ENCODE measurements at regions not wholly inside any gene's neighbourhood (a gene's known extent, or its start where the extent isn't known, plus 50 kb on each side); places are given as distances from the start of the nearest gene placed in this dataset.

DNA sequence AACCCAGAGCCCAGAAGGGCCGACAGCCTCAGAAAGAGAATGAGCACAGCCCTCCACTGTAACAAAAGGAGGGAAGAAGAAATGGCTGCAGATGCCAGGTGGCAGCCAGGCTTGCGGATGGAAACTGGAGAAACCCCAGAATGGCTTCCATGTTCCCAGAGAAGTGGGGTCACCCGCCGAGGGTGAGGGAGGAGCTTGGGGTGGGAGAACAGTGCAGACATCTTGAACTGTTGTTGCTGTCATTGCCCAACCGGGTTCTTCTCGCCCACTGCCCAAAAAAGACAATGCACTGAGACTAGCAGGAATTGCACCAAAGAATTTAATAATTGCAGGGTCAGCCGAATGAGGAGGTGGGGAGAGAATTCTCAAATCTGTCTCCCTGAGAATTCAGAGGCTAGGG is 223.2 kb upstream of the RAB6C start:
- DNase-seq, result no peak

DNA sequence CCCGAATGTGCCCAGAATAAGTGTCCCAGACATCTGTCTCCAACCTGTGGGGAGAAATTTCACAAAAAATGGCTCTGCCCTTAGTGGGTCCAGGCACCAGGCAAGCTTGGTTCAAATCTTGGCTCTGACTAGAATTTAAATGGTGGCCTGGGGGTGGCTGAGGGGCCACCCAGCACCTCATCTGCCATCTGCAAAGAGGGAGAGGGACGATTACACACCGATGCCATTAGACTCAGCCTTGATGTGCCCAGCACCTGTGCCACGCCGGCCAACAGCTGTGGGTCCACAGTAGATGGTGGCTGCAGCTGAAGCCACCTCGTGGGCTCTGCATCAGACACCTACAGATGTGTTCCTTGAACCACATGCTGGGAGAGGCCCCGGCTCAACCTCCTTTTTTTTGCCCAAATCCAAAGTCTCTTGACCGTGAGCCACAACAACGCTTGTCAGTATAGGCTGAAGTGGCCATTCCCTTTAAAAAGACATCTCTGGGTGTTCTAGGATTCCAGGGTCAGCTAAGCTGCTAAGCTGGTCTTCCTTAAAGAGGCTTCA is 222.0 kb upstream of the RAB6C start:
- DNase-seq, result no peak

DNA sequence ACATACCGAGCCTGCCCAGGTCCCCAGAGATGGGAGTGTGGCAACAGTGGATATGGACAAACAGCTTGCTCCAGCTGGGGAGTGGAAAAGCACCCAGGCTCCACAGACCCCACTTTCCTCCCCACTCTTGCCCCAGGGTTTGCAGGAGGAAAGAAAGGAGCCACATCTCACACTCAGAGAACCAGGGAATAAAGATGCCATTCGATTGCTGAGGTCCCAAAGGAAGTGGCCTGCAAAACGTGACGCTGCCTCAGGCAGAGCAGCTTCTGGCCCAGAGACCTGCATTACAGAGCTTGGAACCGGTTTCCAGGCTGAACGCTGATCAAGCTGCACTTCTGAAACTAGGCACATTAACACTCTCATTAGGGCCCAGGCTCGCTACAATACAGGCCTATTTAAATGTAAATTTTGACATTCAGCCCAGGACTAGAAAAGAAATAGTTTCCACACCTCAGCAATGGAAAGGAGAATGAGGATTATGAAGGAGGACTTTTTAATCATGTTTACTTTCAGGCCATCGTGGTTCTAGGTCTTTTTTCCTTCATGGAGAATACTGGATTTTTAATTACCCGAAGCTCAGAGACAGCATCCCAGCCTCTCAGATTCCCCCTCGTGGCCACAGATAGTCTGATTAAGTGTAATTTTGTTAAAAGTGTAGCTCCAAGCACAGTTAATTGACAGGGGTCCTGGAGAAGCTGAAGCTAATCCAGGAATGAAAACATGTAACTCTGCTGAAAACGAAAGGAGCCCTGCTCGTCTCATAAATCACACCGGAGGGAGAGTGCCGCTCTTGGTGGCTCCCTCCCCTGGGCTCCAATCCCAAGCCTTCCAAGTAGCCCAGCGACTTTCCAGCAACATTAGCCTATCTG is 221.3 kb upstream of the RAB6C start:
- DNase-seq, result no peak

DNA sequence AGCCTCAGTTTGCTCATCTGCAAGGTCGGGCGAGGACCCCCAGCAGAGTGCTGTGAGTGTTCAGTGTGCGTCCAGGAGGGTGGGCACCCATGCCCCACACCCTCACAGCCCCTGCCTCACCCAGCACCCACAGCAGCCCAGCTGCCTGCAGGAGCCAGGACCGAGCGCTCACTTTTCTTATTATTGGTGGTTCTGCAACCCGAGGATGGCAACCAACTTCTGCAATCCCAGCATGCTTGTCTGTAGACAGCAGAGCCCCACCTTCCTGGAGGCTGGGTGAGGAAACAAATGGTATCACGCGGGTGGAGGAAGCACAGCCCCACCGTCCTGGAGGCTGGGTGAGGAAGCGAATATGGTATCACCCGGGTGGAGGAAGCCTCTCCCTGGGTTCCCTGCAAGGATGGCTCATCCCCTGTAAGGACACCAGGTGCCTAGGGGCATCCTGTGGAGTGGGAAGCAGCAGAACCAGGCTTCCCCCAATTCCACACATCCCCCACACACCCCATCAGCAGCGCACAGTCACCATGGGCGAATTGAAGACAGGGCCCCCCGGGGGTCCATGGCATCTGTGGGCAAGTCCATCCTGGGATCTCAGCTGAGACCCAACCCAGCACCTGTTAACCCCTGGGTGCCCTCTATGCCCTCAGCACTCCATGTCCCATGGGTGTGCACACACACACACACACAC is 220.5 kb upstream of the RAB6C start:
- no peak for DNase-seq

DNA sequence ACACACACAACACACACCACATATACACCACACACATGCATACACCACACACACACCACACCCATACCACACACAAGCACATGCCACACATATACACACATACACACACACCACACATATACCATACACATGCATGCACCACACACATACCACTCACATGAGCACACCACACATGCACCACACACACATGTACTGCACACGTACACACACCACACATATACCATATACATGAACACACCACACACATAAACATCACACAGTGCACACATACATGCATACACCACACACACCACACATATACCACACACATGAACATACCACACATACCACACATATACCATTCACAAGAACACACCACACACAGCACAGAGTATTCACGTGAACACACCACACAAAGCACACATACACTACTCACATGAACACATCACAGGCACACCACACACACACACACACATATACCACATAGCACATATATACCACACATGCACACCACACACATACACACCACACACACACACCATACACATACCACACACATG is 219.9 kb upstream of the RAB6C start:
- DNase-seq, result no peak

DNA sequence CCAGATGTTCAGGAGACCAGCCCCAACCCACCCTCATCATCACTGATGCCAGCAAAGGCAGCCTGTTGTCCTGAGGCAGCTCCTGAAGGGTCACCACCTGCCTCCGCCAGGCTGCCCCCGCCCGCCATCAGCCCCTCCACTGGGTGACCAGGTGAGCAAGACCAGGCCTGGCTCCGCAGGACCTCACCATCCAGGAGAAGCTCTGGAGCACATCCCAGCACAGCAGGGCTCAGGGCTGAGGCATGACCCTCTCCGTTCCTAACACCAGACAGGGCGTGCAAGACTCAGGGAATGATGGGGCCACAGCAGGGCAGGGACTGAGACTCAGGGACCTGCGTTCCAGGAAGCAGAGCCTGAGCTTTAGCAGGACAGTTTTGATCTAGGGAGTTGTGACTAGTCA is 218.8 kb upstream of the RAB6C start:
- DNase-seq, result no peak

DNA sequence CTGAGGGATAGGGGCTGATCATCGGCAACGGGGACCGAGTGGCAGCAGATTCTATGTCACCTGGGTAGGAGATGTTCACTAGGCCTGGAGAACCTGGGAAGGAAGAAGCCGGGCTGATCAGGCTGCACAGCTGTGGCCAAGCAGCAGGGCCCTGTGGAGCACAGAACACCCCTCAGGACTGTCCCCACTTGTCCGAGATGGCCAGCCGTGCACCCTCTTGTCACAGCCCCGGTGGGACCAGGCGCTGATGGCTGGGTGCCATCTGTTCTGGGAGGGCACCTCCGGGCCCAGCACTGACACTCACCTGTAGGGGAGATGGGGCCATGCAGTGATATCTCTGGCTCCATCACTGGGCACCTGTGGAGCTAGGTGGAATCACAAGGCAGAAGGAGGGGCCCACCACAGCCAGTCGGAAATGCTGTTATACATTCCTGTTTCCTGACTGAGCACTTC is 217.9 kb upstream of the RAB6C start:
- DNase-seq, result no peak

DNA sequence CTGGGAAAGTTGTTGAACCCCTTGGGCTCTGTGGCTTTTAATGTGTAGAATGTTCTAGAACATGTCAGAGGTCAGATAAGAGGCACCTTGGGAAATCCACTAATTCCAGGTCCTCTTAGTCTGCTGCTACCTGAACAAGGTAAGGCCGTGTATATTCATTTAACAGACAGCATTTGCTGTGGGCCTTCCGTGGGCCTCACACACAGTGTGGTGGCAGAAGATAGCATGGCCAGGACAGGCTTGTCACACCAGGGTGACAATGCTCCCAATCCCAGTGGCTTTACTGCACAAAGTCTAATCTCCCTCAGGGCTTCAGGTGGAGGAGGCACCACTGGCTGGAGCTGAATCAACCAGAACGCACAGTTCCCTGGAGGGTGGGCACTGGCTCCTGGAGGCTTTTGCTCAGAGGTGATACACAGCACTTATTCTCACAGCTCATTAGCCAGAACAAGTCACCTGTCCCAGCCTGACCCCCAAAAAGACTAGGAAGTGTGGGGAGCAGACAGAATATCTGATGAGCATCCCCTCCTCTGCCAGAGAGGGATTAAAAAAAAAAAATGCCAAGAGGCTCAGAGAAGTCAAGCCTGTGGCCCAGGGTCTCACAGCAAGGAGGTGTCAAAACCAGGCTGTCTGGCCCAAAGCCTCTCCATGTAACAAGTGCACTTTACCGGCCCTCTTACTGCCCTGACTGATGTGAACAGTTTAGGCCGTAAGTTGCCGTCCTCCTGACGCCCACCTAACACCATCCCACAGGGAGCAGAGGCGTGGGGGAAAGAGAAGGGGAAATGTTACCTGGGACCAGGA is 216.9 kb upstream of the RAB6C start:
- DNase-seq, result no peak

DNA sequence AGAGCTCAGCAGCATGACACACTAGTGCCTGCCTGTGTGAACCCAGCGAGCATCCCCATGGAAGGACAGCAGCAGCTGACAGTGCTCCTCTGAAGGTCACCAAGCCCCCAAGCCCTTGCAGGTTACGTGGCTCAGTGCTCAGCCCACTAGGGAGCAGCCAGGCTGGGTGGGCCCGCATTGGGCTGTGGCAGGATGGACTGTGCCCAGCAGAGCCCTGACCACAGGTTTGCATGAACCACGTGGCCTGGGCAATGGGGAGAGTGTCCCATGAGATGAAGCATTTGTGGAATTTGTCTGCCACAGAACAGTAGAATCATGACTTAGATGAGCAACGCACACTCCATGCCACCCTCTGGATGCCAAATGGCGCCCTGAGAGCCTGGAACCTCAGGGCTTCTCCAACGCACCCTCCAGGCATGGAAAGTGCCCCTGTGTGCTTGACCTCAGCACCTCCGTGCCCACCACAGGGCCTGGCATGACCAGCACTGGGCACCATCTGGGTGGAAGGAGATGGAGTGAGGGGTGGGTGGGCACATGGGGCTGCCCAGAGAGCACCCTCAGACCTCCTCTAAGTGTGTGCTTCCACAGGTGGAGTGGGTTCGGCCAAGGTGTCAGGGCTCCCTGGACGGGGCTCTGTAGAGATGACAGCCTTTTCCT is 216.1 kb upstream of the RAB6C start:
- DNase-seq, result no peak

DNA sequence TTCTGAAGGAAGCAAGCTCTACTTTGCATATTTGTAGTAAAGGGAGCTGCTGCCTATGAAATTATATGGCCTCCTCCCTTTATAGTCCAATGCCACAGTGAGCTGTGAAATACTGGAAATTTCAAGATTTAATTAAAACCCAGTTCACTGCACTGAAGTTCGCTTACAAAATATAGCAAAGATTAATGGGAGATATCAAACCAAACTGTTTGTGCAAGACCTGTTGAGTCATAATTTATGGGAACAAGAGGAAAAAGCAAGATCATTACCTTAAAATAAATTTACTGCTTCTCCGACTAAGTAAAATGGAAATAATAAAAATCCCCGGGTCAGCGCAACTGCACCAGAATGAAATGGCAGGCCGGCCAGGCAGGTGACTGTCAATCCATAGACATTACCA is 215.5 kb upstream of the RAB6C start:
- DNase-seq, result no peak

DNA sequence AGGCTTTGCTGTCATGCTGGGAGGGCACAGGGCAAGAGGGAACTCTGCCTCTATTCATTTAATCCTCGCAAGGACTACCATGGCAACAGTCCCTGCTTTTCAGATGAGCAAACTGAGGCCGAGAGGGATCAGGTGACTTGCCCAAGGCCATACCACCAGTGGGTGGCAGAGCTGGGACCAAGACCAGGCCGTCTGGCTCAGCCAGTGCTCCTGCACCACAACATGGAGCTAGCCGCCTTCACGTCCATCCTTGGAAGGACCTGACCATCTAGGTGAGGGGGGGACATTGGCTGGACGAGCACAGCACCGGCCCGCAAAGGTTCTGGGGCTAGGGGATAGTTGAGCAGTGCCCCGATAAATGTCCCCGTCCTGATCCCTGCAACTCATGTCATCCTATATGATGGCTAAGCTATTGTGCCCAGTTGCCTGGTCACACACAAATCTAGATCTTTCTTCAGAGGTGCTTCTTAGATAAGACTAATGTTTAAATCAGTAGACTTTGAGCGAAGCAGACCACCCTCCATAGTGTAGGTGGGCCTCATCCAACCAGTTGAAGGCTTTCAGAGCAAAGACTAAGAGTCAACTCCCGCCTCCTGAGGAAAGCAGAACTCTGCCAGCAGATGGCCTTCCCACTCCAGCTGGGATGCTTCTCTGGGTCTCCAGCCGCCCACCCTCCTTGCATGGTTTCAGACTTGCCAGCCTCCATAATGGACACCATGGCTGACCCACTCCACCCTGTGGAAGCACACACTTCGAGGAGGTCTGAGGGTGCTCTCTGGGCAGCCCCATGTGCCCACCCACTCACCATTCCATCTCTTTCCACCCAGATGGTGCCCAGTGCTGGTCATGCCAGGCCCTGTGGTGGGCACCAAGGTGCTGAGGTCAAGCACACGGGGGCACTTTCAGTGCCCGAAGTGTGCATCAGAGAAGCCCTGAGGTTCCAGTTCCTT is 214.8 kb upstream of the RAB6C start:
- no peak for DNase-seq

DNA sequence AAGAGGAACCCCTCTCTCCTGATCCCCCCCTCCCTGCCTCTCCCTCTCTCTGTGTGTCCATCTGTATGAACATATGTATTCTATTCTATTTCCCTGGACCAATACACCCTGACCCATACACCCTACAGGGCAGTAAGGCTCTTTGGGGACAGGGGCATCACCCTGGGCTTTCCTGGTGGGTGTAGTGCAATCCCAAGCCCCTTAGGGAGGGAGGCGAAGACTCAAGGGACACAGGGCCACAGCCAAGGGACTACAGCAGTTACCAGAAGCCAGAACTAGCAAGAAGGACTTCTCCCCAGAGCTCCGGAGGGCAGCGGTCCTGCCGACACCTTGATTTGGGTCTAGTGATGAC is 214.2 kb upstream of the RAB6C start:
- DNase-seq, result no peak

DNA sequence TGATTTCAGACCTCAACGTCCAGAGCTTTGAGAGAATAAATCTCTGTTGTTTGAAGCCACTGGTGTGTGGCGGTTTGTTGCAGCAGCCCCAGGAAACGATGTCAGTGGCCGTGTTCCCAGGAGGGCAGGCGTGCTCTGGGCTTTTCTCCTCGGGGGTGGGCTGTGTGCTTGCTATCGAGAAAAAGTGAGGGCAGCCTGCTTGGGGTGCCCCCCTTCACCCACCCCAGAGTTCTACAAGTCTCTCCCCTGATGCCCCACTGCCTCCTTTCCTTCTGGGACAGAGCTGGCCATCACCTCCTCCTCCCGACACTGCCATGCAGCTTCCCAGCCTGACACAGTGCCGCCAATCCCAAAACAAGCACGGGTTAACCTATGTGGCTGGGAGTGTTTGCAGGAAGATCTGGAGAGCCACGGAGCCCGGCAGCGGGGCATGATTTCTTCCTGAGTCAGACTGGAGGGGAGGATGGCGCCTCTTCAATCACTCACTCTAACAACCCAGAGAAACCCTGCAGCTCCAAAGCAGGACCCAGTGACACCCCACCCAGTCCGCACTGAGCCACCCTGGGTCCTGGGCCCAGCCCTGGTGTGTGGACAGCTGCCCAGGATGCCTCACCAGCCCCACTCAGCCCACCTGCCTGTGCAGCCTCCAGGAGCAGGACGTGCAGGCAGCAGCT is 213.7 kb upstream of the RAB6C start:
- no peak for DNase-seq

DNA sequence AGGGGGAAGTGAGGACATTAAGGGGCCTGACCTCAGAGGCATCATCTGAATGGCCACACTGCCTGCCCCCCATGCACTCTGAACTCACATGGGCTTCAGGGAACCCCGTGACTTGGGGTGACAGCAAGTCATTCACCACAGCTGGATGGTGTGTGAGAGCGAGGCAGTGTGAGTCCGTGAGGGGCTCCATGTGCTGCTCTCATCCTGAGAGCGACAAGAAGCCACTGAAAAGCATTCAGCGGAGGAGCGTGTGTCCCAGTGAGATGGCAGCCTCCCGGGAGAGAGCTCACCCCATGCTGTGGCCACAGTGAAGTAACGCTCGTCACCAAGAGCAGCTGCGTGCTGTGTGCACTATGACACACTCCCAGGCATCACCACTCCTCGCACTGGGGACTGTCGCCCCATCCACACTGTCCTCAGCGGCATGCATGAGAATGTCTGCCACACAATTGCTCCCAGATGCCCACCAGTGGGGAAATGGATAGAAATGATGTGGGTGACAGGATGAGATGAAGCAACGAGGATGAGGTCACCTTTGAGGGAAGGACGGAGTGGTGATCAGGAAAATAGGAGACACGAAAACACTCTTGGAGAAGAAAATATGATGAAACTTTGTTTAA is 213.0 kb upstream of the RAB6C start:
- DNase-seq, result no peak

DNA sequence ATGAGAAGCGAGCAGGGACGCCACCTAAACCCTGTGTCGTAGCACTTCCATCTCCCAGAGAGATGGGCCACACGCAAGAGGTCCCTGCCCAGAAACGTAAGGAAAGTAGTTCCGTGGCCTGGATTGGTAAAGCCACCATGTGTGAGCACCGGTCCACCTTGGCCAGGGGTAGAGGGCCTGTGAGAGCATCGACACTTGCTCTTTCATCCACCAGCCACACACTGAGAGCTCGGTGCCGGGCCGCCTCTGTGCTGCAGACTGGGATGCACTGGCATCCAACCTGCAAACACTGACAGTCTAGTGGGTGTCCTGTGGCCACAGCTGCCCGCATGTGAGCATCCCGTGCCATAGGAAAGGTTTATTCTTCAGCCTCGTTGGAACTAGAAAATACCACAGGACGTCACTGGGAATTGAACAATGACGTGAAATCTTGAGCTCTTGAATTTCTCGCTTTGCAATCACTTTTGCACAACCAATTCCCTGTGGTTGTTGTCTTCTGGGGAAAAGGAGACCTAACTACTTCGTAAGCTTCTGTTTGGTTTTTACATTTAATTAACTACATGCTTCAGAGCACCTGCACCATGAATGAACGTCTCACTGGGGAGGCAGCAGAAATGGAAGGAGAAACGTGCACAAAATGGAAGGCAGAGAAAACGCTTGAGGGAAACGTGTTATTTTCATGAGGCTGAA is 212.0 kb upstream of the RAB6C start:
- DNase-seq, result no peak

DNA sequence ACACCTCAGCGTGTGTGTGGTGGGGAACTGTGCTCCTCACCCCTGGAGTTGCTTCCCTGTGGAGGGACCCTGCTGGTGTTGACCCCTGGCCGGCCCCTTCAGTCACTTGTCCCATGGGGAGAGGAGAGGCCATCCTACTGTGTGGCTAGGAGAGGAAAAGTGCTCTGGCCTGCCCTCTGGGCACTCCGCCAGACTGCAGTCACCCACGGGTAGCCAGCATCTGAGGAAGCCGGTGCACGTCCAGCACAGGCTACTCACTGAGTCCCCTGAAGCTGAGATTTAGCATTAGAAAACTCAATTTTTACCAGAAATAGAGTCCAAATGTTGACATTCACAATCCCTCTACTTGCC is 211.5 kb upstream of the RAB6C start:
- DNase-seq, result no peak

DNA sequence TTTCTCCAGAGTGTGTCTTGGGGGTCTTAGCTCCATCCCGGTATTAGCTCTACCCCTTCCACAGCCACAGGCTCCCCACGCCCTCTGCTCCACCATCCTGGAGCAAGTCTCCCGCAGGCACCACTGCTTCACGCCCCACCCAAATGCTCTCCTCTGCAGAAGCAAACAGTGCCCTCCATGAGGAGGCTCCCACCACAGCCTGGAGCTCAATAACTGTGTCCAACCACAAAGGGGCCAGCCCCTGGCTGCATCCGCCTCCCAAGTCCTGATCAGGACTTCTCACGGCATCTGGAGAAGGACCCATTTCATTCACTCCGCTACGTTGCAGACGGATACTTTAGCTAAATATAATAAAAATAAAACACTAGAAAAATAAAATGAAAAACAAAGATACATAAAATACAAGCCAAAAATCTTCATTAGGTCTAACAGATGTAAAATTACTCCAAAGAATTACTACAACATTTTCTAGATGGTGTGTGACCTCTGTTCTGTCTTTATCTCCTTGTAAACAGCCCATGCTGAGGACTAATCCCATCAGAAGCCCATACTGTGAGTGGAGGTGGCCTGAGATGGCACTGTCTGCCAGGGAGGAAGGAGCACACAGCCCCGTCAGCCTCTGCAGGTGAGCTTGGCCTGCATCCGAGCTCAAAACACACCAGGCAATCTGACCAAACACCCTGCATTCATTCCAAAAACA is 210.8 kb upstream of the RAB6C start:
- no peak for DNase-seq

DNA sequence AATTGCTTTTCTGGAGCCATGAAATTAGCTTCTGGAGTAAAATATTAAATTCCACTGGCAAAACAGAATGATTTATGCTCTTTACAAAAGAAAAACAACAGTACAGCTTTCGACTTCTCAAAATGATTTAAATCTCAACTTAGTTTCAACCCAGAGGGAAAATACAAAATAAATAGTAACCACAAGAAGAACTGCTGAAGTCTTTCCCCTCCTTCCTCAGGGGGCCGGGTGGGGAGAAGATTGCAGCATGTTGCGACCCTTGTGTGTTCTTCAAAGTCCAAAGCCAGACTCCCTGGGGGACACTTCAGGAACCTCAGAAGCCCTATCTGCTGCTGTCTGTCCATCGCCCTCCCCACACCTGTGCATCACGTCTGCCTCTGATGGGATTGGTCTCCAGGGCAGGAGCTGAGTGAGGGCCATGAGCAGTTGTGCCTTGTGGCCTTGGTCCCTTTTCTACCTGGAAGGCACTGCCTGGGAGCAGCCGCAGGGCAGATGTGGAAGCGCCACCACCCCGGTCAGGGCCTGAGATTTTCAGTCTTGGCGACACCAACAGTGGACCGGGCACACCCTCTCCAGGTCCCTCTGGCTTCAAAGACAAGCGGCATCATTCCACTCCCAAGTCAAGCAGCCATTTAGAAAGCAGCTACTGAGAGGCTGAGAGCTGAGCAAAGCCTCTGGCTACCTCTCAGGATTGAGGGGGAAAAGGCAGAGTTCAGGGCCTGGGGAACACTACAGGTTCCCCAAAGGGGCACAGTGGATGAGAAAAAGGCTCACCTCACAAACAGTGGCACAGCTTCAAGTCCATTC is 210.1 kb upstream of the RAB6C start:
- DNase-seq, result no peak
